NCI-H2196 (cell line): ENCODE measurements at regions not wholly inside any gene's neighbourhood (a gene's known extent, or its start where the extent isn't known, plus 50 kb on each side); places are given as distances from the start of the nearest gene placed in this dataset.

Experiments
- DNase-seq: peaks from one replicate; lab custom pipeline; 2025; ENCODE audit not compliant: unreplicated experiment; lab: John Stamatoyannopoulos, UW

DNA sequence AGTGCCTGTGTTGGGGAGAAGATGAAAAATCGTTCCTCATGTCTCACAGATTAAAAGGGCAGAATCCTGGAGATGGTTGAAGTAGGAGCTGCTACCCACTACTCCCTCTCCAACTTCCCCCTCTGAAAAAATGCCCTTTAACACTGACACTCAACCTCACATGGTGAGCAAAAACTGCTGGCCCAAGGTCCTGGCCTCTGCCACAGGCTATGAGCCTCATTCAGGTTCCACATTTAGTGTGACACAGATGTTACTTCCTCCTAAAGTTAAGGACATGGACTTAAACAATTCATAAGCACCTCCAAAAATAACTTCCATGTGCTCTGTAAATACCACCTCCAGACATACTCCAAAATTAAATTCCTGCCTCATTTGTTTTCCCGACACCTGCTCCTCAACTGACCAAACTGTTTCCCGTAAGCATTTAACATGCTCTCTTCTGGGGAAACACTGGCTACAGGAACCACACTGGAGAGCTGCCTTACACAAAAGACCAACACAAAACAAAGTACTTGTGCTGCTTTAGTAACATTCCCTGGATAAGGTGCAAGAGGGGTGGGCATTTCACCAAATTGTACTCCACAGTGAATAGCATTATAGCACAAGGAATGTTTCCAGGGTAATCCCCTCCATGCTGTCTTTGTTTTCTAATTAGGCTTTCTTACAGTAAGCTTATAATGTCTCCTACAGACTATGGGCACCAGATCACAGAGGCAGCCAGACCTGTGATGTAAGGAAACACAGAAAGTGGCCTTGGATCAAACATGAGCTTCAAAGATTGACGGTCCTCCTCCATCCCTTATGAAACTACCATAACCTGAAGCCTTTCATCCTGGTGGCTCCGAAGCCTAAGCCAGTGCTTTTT, 57.0 kb downstream of the PHLDA1 start:
- no peak for DNase-seq

- no peak for DNase-seq
Measured at GRCh38 chr12:75971253-75971652, 60.3 kb downstream of the PHLDA1 start.

DNA sequence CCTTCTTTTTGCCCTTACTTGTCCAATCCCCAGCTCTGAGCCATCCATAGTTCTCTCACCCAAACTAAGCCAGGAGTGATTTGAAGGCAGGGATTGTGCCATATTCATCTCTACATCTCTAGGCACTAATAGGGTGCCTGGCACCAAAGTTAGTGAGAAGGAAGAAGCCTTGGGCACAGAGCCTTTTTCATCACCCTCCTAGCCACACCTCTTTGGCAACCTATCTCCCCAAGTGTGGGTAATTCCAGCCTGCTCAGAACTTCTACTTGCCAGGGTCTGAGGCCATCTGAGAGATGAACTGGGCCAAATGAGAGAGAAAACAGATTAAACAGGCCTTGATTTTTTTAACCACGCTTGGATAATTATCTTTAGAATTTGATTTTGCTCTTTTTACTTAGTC, 61.3 kb downstream of the PHLDA1 start:
- no peak for DNase-seq

DNA sequence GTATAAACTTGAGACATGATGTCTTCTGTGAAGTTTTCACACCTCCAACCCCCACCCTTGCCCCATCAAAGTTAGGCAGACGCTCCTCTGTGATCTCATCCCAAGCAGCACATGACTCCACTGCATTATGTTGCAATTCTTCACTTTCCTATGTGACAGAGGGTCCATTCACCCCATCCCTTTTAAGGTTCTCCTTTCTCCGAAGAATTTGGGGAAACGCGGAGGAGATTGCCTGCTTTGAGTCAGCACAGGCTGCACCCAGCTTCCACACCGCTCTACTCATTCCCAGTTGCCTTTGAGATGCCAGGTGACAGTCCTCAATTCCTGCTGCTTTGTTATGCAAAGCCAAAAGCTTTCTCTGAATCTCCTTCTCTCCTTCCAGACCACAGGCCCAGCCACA, 61.8 kb downstream of the PHLDA1 start:
- DNase-seq = no peak

DNA sequence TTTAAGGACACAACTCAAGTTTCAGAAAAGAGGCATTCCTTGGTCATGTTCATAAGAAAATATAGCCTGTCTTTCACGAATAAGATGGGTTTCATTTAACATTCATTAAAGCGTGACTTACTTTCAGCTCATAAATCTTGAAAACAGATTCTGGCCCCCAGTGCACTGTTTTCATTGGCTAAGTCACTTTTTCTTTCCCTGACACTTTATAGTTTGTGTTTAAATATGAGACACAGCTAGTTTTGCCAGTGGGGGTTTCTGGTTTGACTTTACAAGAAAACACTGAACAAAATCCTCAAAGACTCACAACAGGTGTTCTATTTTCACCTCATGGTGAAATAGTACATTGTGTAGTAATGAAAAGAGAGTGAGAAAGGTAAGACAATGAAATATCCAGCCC, 65.9 kb downstream of the PHLDA1 start:
- no peak for DNase-seq

GRCh38 chr12:75964150-75964549, 67.4 kb downstream of the PHLDA1 start:
- DNase-seq = no peak

DNA sequence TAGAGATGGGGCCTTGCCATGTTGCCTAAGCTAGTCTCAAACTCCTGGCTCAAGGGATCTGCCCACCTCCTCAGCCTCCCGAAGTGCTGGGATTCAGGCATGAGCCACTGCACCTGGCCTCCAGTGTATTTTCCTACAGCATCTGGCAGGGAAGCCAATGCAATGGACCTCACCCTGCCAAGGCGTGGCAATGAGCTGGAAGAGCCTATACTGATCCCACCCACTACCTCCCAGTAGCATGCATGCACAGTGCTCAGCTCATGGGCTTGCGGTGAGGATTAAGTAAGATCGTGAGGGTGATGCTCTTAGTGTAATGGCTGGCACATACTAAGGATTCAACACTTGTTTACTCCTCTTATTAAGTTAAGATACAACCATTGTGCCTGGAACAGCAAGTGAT, 69.7 kb downstream of the PHLDA1 start:
- no peak for DNase-seq

- DNase-seq = no peak
Measured at GRCh38 chr12:75960954-75961661, 70.5 kb downstream of the PHLDA1 start.

GRCh38 chr12:75960086-75960910, 71.3 kb downstream of the PHLDA1 start:
- DNase-seq = peak; percentile 45

DNA sequence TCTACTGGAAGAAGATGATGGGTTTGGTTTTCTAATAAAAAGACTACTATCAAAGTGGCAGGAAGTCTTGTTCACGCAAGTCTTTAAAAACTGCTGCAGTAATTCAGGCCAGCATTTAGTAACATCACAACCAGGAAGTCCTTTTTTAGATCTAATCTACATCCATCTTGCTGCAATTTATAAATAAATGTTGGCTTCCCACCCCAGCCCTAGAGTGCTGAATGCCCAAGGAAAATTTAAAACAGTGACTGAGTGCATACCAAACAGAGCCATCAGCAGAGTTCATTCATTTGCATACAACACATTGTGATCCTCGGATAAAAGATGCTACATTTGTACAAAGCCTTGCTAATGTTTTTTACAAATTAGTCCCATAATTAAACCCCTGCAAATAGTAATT, 72.1 kb downstream of the PHLDA1 start:
- DNase-seq = no peak

DNA sequence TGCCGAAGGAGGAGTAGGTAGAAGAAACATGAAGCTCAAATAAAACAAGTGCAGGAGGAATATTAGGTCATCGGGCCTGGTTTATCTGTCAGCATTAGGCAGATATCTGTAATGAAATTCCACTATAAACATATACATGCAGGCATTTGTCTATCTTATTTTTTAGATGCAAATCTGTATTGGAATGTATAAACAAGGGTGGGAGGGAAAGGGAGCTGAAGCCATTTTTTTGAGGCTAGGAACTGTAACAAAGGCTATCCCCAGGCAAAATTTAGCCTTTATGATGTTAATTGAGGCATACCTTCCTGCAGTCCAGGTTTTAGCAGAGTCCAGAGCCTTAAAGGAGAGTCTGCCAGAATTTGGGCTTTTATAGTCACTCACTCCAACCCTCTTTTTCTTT, 72.5 kb downstream of the PHLDA1 start:
- DNase-seq = no peak

DNA sequence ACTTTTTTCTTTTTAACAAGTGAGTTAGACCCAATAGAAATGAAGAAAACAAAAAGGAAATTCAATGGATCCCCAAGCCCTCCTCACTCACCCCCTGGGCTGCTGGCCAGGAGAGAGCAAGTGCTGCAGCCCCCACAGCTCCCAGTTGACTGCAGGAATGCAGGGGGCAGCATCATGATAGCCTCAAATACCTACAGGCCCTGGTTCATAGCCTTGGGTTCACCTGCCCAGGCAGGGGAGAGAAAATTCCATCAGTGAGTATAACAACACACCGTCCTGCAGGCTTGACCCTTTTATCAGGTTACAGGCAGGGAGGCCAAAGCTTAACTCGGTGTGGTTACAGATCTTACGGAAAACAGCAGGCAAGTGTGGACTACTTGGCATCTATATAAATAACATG, 76.3 kb downstream of the PHLDA1 start:
- no peak for DNase-seq

DNA sequence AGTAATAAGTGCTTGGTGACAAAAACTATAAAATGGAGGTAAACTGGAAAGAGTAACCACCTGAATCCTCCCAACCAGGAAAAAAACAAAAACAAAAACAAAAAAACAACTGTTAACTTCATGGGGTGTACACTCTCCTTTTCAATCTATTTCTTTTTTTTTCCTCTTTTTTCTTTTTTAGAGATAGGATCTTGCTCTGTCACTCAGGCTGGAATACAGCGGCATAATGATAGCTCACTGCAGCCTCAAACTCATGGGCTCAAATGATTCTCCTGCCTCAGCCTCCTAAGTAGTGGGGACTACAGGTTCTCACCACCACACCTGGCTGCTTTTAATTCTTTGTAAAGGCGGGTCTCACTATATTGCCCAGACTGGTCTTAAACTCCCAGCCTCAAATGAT, 76.8 kb downstream of the PHLDA1 start:
- no peak for DNase-seq

DNA sequence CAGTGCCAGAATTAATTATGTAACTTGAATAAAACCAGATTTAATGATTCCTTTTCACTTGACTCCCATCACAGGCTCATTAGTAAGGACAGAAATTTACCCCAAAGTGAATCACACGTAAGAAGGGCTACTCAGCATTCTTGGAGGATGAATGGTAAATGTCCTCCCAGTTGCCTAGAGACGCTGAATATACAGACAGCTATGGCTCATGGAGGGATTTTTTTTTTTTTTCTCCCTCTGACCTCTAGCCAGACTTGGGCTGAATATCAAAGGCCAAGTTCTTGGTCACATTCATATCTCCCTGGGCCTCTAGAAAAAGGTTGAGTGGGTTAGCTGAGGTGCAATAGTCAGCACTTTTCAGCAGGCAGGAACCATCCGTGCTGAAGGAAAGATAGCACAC, 77.5 kb downstream of the PHLDA1 start:
- DNase-seq = no peak

DNA sequence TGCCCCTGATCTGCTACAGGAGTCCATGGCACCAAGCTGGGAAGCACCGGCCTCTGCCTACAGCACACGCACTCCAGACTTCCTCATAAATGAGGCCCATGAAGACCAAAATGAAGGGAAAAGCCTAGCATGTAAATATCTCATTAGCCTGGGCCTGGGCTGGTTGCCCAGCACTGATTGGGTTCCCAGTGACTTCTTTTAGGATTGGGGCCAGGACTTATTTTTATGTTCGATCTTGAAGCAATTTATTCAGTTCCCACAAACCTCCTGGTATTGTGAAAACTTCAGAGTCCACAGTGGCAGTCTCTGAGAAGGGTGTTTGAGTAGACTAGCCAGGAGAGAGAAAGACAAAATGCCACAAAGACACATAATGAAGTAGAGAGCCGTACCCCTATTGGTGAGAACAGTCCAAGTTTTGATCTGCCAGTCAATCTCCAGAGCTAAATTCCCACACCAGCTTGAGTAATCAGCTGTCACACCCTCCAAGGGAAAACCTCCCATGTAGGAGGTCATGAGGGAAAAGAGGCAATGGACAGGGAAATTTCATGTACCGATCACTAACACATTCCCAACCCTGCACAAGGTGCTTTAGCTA, 78.2 kb downstream of the PHLDA1 start:
- DNase-seq = no peak

- no peak for DNase-seq
Measured at GRCh38 chr12:75951399-75952278, 79.9 kb downstream of the PHLDA1 start.

DNA sequence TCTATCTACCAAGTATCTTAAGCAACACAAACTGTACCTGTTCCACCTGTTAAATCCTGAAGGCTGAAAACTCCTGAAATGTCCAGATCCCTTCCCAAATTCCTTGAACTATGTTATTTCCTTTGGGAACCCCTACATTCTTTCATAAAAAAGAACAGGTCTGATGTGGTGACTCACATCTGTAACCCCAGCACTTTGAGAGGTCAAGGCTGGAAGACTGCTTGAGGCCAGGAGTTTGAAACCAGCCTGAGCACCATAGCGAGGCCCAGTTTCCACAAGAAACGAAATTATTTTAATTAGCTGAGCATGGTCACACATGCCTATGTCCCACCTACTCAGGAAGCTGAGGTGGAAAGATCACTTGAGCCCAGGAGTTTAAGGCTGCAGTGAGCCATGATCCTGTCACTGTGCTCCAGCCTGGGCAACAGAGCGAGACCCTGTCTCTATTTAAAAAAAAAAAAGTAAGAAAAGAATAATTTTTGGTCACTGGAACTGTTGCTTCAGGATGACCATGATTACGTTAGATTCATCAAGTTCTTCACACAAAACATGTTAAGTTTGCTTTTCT, 84.3 kb downstream of the PHLDA1 start:
- no peak for DNase-seq

GRCh38 chr12:75945581-75945980, 86.0 kb downstream of the PHLDA1 start:
- DNase-seq = no peak

- DNase-seq = no peak
Measured at GRCh38 chr12:75944905-75945432, 86.6 kb downstream of the PHLDA1 start.
